Upper lobe of left lung (tissue), 6 donors: ENCODE measurements at regions not wholly inside any gene's neighbourhood (a gene's known extent, or its start where the extent isn't known, plus 50 kb on each side); places are given as distances from the start of the nearest gene placed in this dataset.
A peak's percentile ranks its signal among the peaks of the same experiment; 100 is the strongest.
"Not testable (repeated sequence)": the region's sequence is repeated elsewhere in the genome, so short reads cannot be mapped to it uniquely, and the experiment has no call there.

ENCODE experiments used
- ATAC-seq, 2 donors: fragments of 200-7000 bp; cut with Tn5 transposase; one replicate each; pipeline ENCODE4 v1.9.1; 2022; ENCODE audit warnings: mild to moderate bottlenecking in 2 of 2, moderate library complexity in 2 of 2; ENCODE audit not compliant: low FRiP score in 2 of 2
- DNase-seq, 2 donors: peaks; one replicate each; pipeline ENCODE4 v3.0.0-alpha.2; 2019 to 2020
- H3K27ac ChIP-seq, 4 donors: fragments of 200-600 bp; sonication (generic); one replicate each; pipeline ENCODE4 v1.5.1; 2016 to 2019
- H3K27me3 ChIP-seq, 4 donors: fragments of 200-600 bp; sonication (generic); one replicate each; pipeline ENCODE4 v1.5.1; 2017 to 2019
- H3K36me3 ChIP-seq, 4 donors: fragments of 200-600 bp; sonication (generic); one replicate each; pipeline ENCODE4 v1.5.1; 2016 to 2019
- H3K4me1 ChIP-seq, 4 donors: fragments of 200-600 bp; sonication (generic); one replicate each; pipeline ENCODE4 v1.5.1; 2018 to 2019
- H3K4me3 ChIP-seq, 4 donors: fragments of 200-600 bp; sonication (generic); one replicate each; pipeline ENCODE4 v1.5.1; 2017 to 2019; ENCODE audit warnings: mild to moderate bottlenecking in 2 of 4, moderate library complexity in 1 of 4
- H3K9me3 ChIP-seq, 4 donors: fragments of 200-600 bp; sonication (generic); one replicate each; pipeline ENCODE4 v1.5.1; 2018 to 2019
- EP300 ChIP-seq, 4 donors: sonication (generic); formaldehyde crosslinking; IDR thresholded peaks; one replicate each; pipeline ENCODE4 v1.5.1; 2017; ENCODE audit warnings: antibody characterized with exemption in 4 of 4, control low read depth in 2 of 4
- POLR2A ChIP-seq, 4 donors: fragments of 450-650 bp; IDR thresholded peaks; one replicate each; pipeline ENCODE4 v1.5.1; 2016 to 2017; ENCODE audit warnings: antibody characterized with exemption in 4 of 4, mild to moderate bottlenecking in 2 of 4
- POLR2AphosphoS5 ChIP-seq, 2 donors: sonication (generic); formaldehyde crosslinking; IDR thresholded peaks; one replicate each; pipeline ENCODE4 v1.5.1; 2017; ENCODE audit warnings: antibody characterized with exemption in 2 of 2
- WGBS, 2 donors: methylation state at CpG; one replicate each; pipeline ENCODE4 v1.1.5; 2017 to 2018; 5-methylcytosine and 5-hydroxymethylcytosine counted together
- TF ChIP-seq, protein P1 (sequence below), 6 experiments: fragments of 450-650 bp in 4 of 6; fragments of 200-600 bp in 2 of 6; sonication (generic) in 2 of 6; IDR thresholded peaks; one replicate each; pipeline ENCODE4 v1.5.1; 2016 to 2019; ENCODE audit warnings: antibody characterized with exemption in 6 of 6
- donor health status: DM: no; HTN: no; CAD: no; lungs with moderate emphysema.
- donor health status: DM: no; HTN: yes; CAD: no; lungs with severe emphysema.

DNA sequence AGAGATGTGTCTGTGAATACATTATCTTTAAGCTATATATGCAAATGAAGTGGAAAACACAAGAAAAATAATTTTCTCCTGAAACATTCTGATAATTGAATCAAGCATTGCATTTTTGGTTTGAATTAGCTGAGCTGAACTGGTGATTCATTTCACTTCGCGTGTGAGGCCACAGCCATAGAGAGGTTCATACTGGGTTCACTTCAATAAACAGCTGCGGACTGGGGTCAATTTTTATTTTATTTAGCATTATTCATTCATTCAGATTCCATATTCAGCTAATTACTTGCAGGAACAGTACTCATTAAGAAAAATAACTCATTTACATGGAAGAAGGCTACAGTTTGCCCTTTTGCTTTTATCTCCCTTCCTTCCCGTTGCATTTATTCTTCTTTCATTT is 195.2 kb upstream of the LRIG3 start:
- Histone ChIP-seq H3K4me3 (no peak overlapping the region), H3K27me3 (no peaks in the 10 kb centered on the region), H3K9me3 (no peaks in the 10 kb centered on the region), H3K4me1 (no peaks in the 10 kb centered on the region), H3K27ac (no peak overlapping the region), H3K36me3 (no peaks in the 10 kb centered on the region)
- 89 to 90% methylated on average over 4 of the region's 4 CpGs for WGBS, 2 donors
- ATAC-seq, result no peak
- no peak for TF ChIP-seq POLR2AphosphoS5 (IDR thresholded peaks at IDR 0.05)
- TF ChIP-seq EP300 (IDR thresholded peaks at IDR 0.05), result no peak
- TF ChIP-seq, protein P1, sequence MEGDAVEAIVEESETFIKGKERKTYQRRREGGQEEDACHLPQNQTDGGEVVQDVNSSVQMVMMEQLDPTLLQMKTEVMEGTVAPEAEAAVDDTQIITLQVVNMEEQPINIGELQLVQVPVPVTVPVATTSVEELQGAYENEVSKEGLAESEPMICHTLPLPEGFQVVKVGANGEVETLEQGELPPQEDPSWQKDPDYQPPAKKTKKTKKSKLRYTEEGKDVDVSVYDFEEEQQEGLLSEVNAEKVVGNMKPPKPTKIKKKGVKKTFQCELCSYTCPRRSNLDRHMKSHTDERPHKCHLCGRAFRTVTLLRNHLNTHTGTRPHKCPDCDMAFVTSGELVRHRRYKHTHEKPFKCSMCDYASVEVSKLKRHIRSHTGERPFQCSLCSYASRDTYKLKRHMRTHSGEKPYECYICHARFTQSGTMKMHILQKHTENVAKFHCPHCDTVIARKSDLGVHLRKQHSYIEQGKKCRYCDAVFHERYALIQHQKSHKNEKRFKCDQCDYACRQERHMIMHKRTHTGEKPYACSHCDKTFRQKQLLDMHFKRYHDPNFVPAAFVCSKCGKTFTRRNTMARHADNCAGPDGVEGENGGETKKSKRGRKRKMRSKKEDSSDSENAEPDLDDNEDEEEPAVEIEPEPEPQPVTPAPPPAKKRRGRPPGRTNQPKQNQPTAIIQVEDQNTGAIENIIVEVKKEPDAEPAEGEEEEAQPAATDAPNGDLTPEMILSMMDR (IDR thresholded peaks at IDR 0.05), result no peak
- TF ChIP-seq POLR2A (IDR thresholded peaks at IDR 0.05), result no peak
- no peak for DNase-seq

DNA sequence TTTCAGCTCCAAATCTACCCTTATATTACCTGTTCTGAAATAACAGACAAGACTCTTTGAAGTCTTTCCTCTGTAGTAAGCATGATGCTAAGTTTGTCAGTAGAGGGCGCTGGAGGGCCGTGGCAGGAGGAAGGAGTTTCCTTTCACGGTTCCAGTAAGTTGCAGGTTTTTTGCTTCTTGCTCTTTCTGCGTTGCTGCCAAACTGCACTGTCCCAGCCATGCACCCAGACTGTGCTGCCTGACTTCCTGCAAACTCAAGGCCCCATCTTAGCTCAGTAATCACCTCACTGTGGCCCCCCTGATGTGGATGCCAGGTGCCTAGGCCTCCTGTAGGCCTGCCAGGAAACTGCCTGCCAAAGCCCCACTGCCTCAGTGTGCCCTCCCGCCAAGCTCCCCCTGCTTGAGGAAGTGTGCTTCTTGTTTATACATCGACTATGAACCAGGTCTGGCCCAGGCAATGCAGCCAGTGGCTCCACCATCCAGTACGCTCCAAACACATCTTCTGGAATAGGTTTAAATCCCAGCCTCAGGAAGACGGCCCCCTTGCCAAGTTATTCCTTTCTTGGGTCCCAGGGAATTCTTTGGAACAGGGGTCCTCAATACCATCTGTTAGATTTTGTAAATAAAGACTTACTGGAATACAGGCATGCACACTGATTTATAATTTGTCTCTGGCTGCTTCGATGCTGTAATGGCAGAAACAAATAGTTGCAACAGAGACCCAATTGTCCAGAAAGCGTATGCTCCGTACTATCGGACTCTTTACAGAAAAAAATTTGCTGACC is 193.7 kb upstream of the LRIG3 start:
- Histone ChIP-seq H3K27ac (no peak overlapping the region), H3K36me3 (no peaks in the 10 kb centered on the region), H3K4me3 (no peak overlapping the region), H3K4me1 (no peaks in the 10 kb centered on the region), H3K27me3 (no peaks in the 10 kb centered on the region), H3K9me3 (no peaks in the 10 kb centered on the region)
- DNase-seq, result peak; percentile 8 to 48
- 43 to 52% methylated on average over 12 of the region's 12 CpGs for WGBS, 2 donors
- TF ChIP-seq POLR2AphosphoS5 (IDR thresholded peaks at IDR 0.05), result no peak
- TF ChIP-seq, protein P1 (IDR thresholded peaks at IDR 0.05), result peak; percentile 43 to 66 (median 56)
- ATAC-seq, result peak; percentile 55 to 83

DNA sequence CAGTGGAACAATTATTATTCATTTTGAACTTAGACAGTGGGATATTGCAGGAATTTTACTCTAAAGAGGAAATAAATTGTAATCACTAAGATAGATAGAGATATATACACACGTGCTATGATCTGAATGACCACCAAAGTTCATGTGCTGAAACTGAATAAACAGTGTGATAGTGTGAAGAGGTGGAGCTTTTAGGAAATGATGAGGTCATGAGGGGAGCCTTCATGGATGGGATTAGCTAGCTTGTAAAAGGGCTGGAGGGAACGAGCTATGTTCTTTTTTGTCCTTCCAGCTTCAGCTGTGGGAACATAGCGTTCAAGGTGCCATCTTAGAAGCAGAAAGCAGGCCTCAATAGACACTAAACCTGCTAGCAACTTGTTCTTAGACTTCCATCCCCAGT is 191.5 kb upstream of the LRIG3 start:
- Histone ChIP-seq H3K9me3 (no peaks in the 10 kb centered on the region), H3K36me3 (no peaks in the 10 kb centered on the region), H3K4me1 (no peaks in the 10 kb centered on the region), H3K27me3 (no peaks in the 10 kb centered on the region), H3K27ac (no peak overlapping the region), H3K4me3 (no peak overlapping the region)
- no peak for DNase-seq
- no peak for ATAC-seq
- TF ChIP-seq, protein P1 (IDR thresholded peaks at IDR 0.05), result no peak
- no peak for TF ChIP-seq POLR2A (IDR thresholded peaks at IDR 0.05)
- TF ChIP-seq EP300 (IDR thresholded peaks at IDR 0.05), result no peak
- WGBS, 2 donors, result 59 to 63% methylated on average over 3 of the region's 3 CpGs

DNA sequence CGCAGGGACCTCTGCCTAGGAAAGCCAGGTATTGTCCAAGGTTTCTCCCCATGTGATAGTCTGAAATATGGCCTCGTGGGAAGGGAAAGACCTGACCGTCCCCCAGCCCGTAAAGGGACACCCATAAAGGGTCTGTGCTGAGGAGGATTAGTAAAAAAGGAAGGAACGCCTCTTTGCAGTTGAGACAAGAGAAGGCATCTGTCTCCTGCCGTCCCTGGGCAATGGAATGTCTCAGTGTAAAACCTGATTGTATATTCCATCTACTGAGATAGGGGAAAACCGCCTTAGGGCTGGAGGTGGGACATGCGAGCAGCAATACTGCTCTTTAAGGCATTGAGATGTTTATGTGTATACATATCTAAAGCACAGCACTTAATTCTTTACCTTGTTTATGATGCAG is 188.2 kb upstream of the LRIG3 start:
- not testable (repeated sequence) for H3K4me1 ChIP-seq, DNase-seq, H3K4me3 ChIP-seq, H3K27ac ChIP-seq, H3K36me3 ChIP-seq, ATAC-seq, H3K9me3 ChIP-seq, H3K27me3 ChIP-seq
- 82 to 86% methylated on average over 8 of the region's 8 CpGs for WGBS, 2 donors

DNA sequence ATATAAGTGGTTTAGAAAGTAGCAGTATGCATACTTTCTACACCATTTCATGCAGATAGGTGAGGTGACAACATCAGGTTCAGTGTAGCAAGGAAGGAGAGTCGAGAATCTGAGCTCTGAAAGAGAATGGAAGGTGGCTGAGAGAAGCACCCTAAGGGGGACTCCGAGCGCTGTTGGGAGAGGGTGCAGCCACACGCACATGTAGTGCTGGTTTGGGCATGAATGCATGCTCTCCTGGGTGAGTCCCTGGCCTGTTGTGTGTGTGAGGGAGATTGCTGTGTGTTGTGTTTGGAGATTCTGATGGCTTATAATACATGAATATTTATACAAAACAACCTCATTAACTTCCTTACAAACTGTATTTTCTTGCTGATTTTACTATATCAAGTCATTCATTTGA is 180.3 kb upstream of the LRIG3 start:
- Histone ChIP-seq H3K36me3 (no peaks in the 10 kb centered on the region), H3K4me1 (no peaks in the 10 kb centered on the region), H3K4me3 (no peak overlapping the region), H3K27me3 (no peaks in the 10 kb centered on the region), H3K27ac (no peak overlapping the region), H3K9me3 (no peaks in the 10 kb centered on the region)
- no peak for TF ChIP-seq POLR2AphosphoS5 (IDR thresholded peaks at IDR 0.05)
- no peak for TF ChIP-seq POLR2A (IDR thresholded peaks at IDR 0.05)
- TF ChIP-seq EP300 (IDR thresholded peaks at IDR 0.05), result no peak
- TF ChIP-seq, protein P1 (IDR thresholded peaks at IDR 0.05), result no peak
- ATAC-seq (no peak), DNase-seq (no peak)
- WGBS, 2 donors, result 83 to 88% methylated on average over 4 of the region's 4 CpGs
